GM18951 (cell line): ENCODE measurements at regions not wholly inside any gene's neighbourhood (a gene's known extent, or its start where the extent isn't known, plus 50 kb on each side); places are given as distances from the start of the nearest gene placed in this dataset.

Experiments used
- POLR2A ChIP-seq: IDR thresholded peaks from 4 replicates; pipeline ENCODE4 v1.6.1; 2011; ENCODE audit warnings: mild to moderate bottlenecking; ENCODE audit not compliant: insufficient read length, insufficient read depth; ENCODE audit errors: extremely low read depth
- in situ Hi-C: fragments of 300-500 bp; cut with MboI; formaldehyde crosslinking; loops from one replicate; pipeline ENCODE4 v1.12.0; 2022; ENCODE audit warnings: low sequenced_read_pairs, mixed read lengths, inconsistent platforms; ENCODE audit not compliant: unreplicated experiment

GRCh38 chr15:31217067-31217466 is 109.6 kb upstream of the KLF13 start:
- in situ Hi-C loops, result loop anchor here (25.0 kb wide), 1 partner anchor 220 kb away; no protein-coding TSS in a partner anchor
- TF ChIP-seq POLR2A, result no peak

- in situ Hi-C loops, result loop anchor here (25.0 kb wide), 1 partner anchor 220 kb away; no protein-coding TSS in a partner anchor
- no peak for TF ChIP-seq POLR2A
Observed at GRCh38 chr15:31217566-31218270, 108.9 kb upstream of the KLF13 start.

DNA sequence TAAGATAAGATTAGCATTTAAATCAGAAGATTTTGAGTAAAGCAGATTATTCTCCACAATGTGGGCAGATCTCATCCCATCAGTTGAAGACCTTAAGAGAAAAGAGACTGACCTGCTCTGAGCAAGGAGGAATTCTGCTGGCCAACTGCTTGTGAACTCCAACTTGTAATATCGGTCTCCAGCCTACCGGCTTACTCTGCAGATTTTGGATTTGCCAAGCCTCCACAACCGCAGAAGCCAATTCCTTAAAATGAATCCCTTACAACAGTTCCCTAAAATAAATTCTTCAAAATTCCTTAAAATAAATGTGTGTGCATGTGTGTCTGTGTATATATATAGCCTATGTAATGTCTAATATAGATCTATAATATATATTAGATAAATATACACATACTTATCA is 107.4 kb upstream of the KLF13 start:
- no peak for TF ChIP-seq POLR2A
- in situ Hi-C loops, result loop anchor here (25.0 kb wide), 1 partner anchor 218 kb away; no protein-coding TSS in a partner anchor

DNA sequence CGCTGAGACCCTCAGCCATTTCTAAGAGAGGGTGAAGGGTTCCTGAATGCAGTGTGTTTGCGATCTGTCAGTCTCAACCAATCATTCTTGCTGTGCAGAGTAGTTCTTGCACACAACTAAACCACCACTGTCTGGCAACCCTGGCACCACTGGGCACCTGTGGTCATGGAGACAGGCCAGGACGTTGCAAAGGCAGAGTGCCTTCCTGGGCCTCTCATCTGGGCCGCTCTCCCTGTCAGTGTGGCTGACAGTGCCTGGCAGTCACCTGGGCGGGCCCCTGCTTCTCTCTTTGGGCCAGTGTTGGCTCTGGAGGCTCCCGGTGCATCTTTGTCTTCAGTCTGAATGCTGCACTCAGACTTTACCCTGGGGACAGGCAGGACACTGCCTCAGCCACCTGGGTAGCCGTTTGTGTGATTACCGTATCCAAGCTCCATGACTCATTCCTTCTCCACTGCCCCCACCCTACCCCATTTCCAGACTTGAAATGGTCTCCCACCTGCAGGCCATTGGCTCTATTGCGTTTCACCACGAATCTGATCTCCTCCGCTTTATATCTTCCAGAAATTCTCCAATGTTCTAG is 104.6 kb upstream of the KLF13 start:
- in situ Hi-C loops, result loop anchor here (10.0 to 25.0 kb wide), 2 partner anchors 103 to 215 kb away; partner anchors contain the start of gene KLF13
- TF ChIP-seq POLR2A, result peak; percentile 26

GRCh38 chr15:31222773-31223341 is 103.8 kb upstream of the KLF13 start:
- in situ Hi-C loops, result loop anchor here (10.0 to 25.0 kb wide), 2 partner anchors 102 to 214 kb away; partner anchors contain the start of gene KLF13
- no peak for TF ChIP-seq POLR2A

DNA sequence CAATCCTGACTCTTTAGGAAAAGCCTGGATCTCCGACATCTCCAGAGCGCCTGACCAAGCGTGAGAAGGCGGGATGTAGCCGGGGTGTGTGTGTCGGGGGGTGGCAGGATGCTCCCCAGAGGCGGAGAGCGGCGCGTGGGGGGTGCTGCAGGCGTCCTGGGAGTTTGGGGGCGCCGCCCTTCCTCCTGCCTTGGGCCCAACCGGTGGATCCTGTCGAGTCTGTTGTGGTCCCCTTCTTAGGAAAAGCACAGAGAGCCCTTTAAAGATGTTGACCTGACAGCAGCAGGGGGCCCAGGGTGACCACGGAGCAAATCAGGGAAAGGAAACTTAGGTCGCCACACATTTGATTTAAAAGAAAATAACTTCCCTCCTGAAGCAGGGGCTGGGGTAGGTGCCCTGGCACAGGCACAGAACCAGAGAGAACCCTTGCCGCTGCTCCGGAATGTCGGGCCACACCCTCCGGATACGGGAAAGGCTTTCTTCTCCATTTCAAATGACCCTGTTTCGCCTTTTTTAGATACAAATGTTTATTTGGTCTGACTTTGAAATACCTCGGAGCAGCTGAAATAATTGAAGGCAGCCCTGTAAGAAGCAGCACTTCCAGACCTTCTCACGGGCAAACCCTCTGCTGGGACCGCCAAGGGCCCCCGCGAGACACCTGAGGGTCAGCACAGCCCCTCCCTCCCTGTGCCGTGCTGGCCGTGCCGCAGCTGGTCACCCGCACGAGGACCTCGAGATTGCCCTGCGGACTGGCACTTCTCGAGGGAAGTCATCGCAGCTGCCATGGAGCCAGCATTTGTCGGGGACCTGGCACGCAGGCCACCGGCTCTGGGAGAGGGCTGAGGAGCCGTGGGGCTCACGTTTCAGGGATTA is 102.9 kb upstream of the KLF13 start:
- in situ Hi-C loops, result loop anchor here (10.0 to 25.0 kb wide), 2 partner anchors 101 to 214 kb away; partner anchors contain the start of gene KLF13
- TF ChIP-seq POLR2A, result no peak

DNA sequence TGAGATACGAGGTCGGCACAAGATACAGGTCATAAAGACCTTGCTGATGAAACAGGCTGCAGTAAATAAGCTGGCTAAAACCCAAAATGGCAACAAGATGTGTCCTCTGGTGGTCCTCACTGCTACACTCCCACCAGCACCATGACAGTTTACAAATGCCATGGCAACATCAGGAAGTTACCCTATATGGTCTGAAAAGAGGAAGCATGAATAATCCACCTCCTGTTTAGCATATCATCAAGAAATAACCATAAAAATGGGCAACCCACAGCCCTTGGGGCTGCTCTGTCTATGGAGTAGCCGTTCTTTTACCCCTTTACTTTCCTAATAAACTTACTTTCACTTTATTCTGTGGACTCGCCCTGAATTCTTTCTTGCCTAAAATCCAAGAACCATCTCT is 102.0 kb upstream of the KLF13 start:
- in situ Hi-C loops, result loop anchor here (10.0 to 25.0 kb wide), 2 partner anchors 100 to 213 kb away; partner anchors contain the start of gene KLF13

DNA sequence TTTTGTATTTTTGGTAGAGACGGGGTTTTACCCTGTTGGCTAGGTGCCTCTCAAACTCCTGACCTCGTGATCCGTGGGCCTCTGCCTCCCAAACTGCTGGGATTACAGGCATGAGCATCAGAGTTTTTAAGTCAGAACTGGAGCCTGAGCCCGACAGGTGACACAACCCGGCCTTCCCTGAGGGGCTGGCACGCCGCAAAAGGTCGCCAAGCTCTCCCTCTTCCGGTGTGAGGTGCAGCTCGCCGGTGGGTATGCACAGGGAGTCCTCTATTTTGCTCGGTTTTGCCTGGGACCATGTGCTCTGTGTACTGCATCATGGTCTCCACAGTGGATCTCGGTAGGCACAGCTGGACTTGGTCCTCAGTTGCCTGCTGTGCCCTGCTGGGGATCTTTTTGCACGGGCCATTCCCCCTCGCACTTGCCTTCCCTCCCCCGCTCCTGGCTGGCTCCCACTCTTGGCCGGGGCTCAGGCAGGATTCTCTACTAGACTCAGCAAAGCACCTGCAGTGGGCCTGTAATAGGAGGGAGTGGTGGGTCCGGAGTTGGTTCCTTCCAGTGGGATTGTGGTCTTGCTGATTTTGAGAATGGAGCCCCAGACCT is 101.2 kb upstream of the KLF13 start:
- in situ Hi-C loops, result loop anchor here (10.0 kb wide), 1 partner anchor 99 kb away; the partner anchor contains the start of gene KLF13
- peak; percentile 5 for TF ChIP-seq POLR2A

DNA sequence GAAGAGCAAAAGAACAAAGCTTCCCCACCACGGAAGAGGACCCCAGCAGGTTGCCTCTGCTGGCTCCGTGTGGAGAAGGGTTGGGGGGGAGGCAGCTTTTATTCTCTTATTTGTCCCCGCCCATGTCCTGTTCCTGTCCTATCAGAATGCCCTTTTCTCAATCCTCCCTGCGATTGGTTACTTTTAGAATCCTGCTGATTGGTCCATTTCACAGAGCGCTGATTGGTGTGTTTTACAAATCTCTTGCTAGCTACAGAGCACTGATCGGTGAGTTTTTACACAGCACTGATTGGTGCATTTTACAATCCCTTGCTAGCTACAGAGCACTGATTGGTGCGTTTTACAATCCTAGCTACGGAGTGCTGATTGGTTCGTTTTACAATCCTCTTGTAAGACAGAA is 100.6 kb upstream of the KLF13 start:
- no peak for TF ChIP-seq POLR2A
- in situ Hi-C loops, result loop anchor here (10.0 kb wide), 1 partner anchor 99 kb away; the partner anchor contains the start of gene KLF13

- in situ Hi-C loops, result loop anchor here (10.0 kb wide), 1 partner anchor 98 kb away; the partner anchor contains the start of gene KLF13
- no peak for TF ChIP-seq POLR2A
Observed at GRCh38 chr15:31227235-31227634, 99.4 kb upstream of the KLF13 start.

GRCh38 chr15:31228011-31228484 is 98.6 kb upstream of the KLF13 start:
- TF ChIP-seq POLR2A, result peak; percentile 32
- in situ Hi-C loops, result loop anchor here (10.0 kb wide), 1 partner anchor 97 kb away; the partner anchor contains the start of gene KLF13
